Small intestine (tissue), 7 donors: ENCODE measurements at regions not wholly inside any gene's neighbourhood (a gene's known extent, or its start where the extent isn't known, plus 50 kb on each side); places are given as distances from the start of the nearest gene placed in this dataset.

Experiments
- DNase-seq, 2 donors: peaks; one replicate each; pipeline versions ENCODE4 v3.0.0 to v3.0.0-alpha.2; 2013
- FAIRE-seq: peaks from 2 replicates; lab custom pipeline; 2012; peaks lifted over from hg19 to GRCh38; lab: Jason Lieb, UNC
- H3K27ac ChIP-seq, 3 donors: one replicate each; pipeline ENCODE4 v1.5.1; 2013; ENCODE audit warnings: low read length in 2 of 3, mild to moderate bottlenecking in 2 of 3, control low read depth in 1 of 3, inconsistent platforms in 1 of 3, low read depth in 1 of 3, moderate library complexity in 1 of 3
- H3K27me3 ChIP-seq, 3 donors: one replicate each; pipeline ENCODE4 v1.6.1; 2013; ENCODE audit warnings: low read length in 3 of 3, inconsistent platforms in 1 of 3; ENCODE audit not compliant: control insufficient read depth in 3 of 3, insufficient read depth in 3 of 3
- H3K36me3 ChIP-seq, 3 donors: one replicate each; pipeline ENCODE4 v1.6.1; 2013; ENCODE audit warnings: low read length in 3 of 3, inconsistent platforms in 1 of 3, low read depth in 1 of 3, mild to moderate bottlenecking in 1 of 3, moderate library complexity in 1 of 3; ENCODE audit not compliant: control insufficient read depth in 3 of 3, insufficient read depth in 2 of 3
- H3K4me1 ChIP-seq, 3 donors: one replicate each; pipeline ENCODE4 v1.6.1; 2013; ENCODE audit warnings: low read length in 2 of 3, inconsistent platforms in 1 of 3, low read depth in 1 of 3, mild to moderate bottlenecking in 1 of 3, moderate library complexity in 1 of 3; ENCODE audit not compliant: control insufficient read depth in 3 of 3, insufficient read depth in 2 of 3
- H3K4me3 ChIP-seq, 3 donors: one replicate each; pipeline ENCODE4 v1.5.1; 2013; ENCODE audit warnings: low read length in 3 of 3, control low read depth in 1 of 3, inconsistent platforms in 1 of 3, low read depth in 1 of 3, mild to moderate bottlenecking in 1 of 3, moderate library complexity in 1 of 3
- H3K9me3 ChIP-seq, 2 donors: one replicate each; pipeline ENCODE4 v1.6.1; 2013; ENCODE audit warnings: low read depth in 1 of 2, low read length in 1 of 2; ENCODE audit not compliant: control insufficient read depth in 2 of 2, insufficient read depth in 1 of 2
- WGBS, 3 donors: extraction: QIAGEN DNeasy Blood & Tissue Kit; methylation state at CpG; one replicate each; pipeline ENCODE4 v1.1.7; 2013; 5-methylcytosine and 5-hydroxymethylcytosine counted together
- donor health status: healthy with polysubstance abuse.
- donor health status: control.
- donor health status: control.
- donor health status: Bipolar disorder and iron deficiency.
- donor health status: healthy.

DNA sequence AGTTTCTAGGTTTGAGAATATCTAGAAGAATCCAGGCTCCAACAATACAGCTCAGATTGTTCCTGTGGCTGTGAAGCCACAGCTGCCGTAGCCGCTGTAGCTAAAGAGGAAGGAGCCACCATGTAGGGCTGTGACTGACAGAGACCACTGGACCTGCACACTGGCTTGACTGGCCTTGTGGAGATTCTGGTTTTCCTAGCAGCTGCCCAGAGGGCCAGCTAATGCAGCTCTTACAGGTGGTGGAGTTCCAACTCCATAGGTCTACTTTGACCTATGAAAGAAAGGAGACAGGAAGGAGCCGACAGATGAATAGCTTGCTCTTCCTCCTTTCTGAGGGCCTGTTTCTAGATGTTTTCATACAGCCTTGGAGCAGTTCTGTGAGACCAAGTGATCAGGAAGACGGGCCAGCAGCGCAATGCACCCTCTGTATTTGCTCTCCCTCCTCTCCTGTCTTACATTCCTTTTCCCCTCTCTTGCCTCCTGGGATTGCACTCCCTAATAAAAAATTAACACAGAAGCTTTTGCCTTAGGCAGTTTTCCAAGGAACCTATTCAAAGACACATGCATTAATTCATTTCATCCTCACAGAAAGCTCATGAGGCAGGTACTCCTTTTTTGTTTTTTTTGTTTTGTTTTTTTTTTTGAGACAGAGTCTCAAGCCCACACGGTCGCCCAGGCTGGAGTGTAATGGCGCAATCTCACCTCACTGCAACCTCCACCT, 51.8 kb upstream of the MYB start:
- Histone ChIP-seq H3K4me3 (no peak overlapping the region), H3K27ac (peak overlapping the region in 1 of 3 donors; percentile 2), H3K4me1 (no peaks in the 10 kb centered on the region), H3K27me3 (no peaks in the 10 kb centered on the region), H3K36me3 (no peaks in the 10 kb centered on the region), H3K9me3 (no peaks in the 10 kb centered on the region)
- DNase-seq (no peak), FAIRE-seq (no peak)
- 78 to 91% (median 83%) methylated on average over 8 of the region's 8 CpGs for WGBS, 3 donors

DNA sequence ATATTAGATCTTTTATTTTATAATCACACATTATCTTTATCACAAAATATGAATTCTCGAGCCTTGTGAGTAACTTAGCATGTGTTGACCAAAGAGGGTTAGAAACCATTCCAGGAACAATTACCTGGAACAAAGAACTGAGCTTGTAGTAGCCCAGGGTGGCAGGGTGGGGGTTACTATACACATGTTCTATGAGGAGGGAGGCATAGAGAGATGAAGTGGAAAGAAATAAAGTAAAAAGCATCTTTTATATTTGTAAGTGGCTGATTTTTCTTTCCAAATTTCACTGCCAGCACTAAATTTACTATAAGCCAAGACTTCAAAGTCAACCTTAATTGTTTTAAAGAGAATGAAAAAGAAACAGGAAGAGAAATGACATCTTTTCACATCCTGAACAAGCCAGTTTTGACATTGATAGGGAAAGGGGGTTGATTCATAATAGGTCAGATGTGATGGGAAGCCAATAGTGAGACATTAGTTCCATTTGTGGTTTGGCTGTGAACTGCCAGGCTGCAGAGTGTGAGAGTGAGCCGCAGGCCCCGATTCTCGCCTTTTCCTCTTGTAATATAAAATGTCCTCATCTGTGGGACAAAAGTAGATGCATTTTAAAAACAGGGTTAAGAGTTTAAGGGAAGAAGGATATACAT, 52.7 kb upstream of the MYB start:
- H3K4me1 ChIP-seq = no peaks in the 10 kb centered on the region
- WGBS, 3 donors = 70 to 82% (median 74%) methylated on average over 4 of the region's 4 CpGs
- DNase-seq (peak in 1 of 2 donors; percentile 24), FAIRE-seq (no peak)
- no peak overlapping the region for H3K27ac ChIP-seq
- no peaks in the 10 kb centered on the region for H3K9me3 ChIP-seq
- no peaks in the 10 kb centered on the region for H3K36me3 ChIP-seq
- H3K27me3 ChIP-seq = no peaks in the 10 kb centered on the region
- H3K4me3 ChIP-seq = no peak overlapping the region

- no peaks in the 10 kb centered on the region for H3K36me3 ChIP-seq
- no peak for DNase-seq
- FAIRE-seq = no peak
- H3K27me3 ChIP-seq = no peaks in the 10 kb centered on the region
- no peak overlapping the region for H3K27ac ChIP-seq
- no peaks in the 10 kb centered on the region for H3K4me1 ChIP-seq
- H3K9me3 ChIP-seq = no peaks in the 10 kb centered on the region
- no peak overlapping the region for H3K4me3 ChIP-seq
- 76 to 81% (median 79%) methylated on average over 1 of the region's 1 CpG for WGBS, 3 donors
Measured at GRCh38 chr6:135126729-135127128, 54.4 kb upstream of the MYB start.

GRCh38 chr6:135126034-135126433, 55.1 kb upstream of the MYB start:
- DNase-seq = no peak

GRCh38 chr6:135121434-135121833, 59.7 kb upstream of the MYB start:
- Histone ChIP-seq H3K4me1 (no peaks in the 10 kb centered on the region), H3K27me3 (no peaks in the 10 kb centered on the region), H3K36me3 (no peaks in the 10 kb centered on the region), H3K27ac (no peak overlapping the region), H3K4me3 (no peak overlapping the region), H3K9me3 (no peaks in the 10 kb centered on the region)
- no peak for DNase-seq
- WGBS, 3 donors = 82 to 93% (median 91%) methylated on average over 1 of the region's 1 CpG
- no peak for FAIRE-seq

More at GRCh38 chr6:135126034-135126433, 55.1 kb upstream of the MYB start:
- Histone ChIP-seq H3K36me3 (no peaks in the 10 kb centered on the region), H3K27me3 (no peaks in the 10 kb centered on the region), H3K9me3 (no peaks in the 10 kb centered on the region), H3K4me1 (no peaks in the 10 kb centered on the region), H3K4me3 (no peak overlapping the region), H3K27ac (no peak overlapping the region)
- FAIRE-seq = no peak
- 94 to 98% (median 95%) methylated on average over 2 of the region's 2 CpGs for WGBS, 3 donors

GRCh38 chr6:135118134-135118730, 62.9 kb upstream of the MYB start:
- WGBS, 3 donors = 88 to 91% (median 89%) methylated on average over 5 of the region's 5 CpGs
- DNase-seq = no peak
- Histone ChIP-seq H3K4me1 (no peaks in the 10 kb centered on the region), H3K27me3 (no peaks in the 10 kb centered on the region), H3K4me3 (no peak overlapping the region), H3K36me3 (no peaks in the 10 kb centered on the region), H3K9me3 (no peaks in the 10 kb centered on the region), H3K27ac (no peak overlapping the region)
- FAIRE-seq = no peak

DNA sequence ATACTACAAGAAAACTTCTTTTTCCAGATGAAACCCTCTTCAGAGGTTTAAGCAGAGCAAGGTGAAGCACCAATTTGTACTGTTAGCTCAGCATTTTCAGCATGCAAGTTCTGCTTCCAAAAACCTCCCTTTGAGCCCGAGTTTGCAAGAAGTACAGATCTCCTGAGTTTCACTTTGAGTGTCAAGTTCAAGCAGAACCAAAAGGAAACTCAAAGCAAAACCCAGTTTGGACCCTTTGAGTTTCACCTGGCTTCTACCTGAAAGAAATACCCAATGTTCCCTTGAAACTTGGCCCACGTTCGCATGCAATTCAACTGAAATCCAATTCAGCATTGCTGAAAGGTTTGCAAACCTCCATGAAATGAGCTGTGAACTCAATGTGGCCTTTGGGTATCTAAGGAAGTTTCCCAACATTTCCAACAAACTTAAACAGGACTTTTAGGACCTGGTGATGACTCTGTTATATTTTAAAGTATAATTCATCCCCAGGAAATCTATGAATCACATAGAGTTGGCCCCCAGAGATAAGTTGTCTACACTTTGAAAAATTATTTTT, 62.9 kb upstream of the HBS1L start:
- Histone ChIP-seq H3K36me3 (no peaks in the 10 kb centered on the region), H3K27ac (no peak overlapping the region)
- WGBS, 3 donors = 74 to 80% (median 74%) methylated on average over 3 of the region's 3 CpGs

GRCh38 chr6:135116571-135116970, 61.9 kb upstream of the HBS1L start:
- FAIRE-seq = no peak

More for the DNA sequence above, 62.9 kb upstream of the HBS1L start:
- no peaks in the 10 kb centered on the region for H3K9me3 ChIP-seq
- no peak overlapping the region for H3K4me3 ChIP-seq
- FAIRE-seq = no peak
- H3K27me3 ChIP-seq = no peaks in the 10 kb centered on the region
- no peak for DNase-seq
- no peaks in the 10 kb centered on the region for H3K4me1 ChIP-seq

More at GRCh38 chr6:135116571-135116970, 61.9 kb upstream of the HBS1L start:
- no peak overlapping the region for H3K27ac ChIP-seq
- no peaks in the 10 kb centered on the region for H3K9me3 ChIP-seq
- DNase-seq = no peak
- no peaks in the 10 kb centered on the region for H3K27me3 ChIP-seq
- no peak overlapping the region for H3K4me3 ChIP-seq
- H3K36me3 ChIP-seq = no peaks in the 10 kb centered on the region
- WGBS, 3 donors = 51 to 64% (median 61%) methylated on average over 5 of the region's 5 CpGs
- H3K4me1 ChIP-seq = no peaks in the 10 kb centered on the region
